ENCODE measurements at regions not wholly inside any gene's neighbourhood (a gene's known extent, or its start where the extent isn't known, plus 50 kb on each side); places are given as distances from the start of the nearest gene placed in this dataset.

DNA sequence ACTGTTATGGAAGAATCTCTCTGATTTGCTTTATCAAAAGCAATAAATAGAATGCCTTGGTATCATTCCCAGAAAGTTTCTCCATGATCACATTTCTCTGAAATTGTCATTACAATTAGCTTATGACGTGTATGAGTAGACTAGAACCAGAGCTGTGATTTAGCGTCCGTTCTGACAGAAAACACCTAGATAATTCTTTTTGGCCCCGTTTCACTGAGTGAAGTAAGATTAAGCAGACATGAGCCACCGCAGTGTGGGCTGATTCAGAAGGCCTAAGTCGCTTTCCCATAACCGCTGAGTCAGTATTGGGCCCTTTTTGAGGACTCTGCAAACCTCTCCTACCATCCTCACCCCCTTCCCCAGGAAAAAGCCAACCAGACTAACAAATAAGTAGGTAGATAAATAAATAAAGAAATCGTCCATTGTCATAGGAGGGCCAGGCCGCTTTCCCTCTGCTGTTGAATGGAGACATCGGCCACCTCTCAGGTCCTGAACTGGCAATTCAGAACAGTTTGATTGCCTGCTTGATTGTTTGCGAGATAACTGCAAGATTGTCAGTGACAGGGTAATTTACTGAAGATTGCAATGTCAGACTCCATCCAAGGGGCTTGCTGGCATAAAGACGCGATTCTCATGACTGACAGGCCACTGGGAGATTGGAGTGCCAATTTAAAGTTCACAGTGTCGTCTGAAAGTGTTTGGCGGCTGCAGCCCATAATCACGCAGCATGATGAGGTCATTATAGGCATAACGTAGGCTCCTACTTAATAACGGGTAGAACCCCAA is 105.0 kb upstream of the WWC1 start:
- Histone ChIP-seq H3K4me1 (ENCODE audit: control insufficient read depth, low read depth, low read length) (no peaks in the 10 kb centered on the region), H3K4me3 (ENCODE audit: low read length) (no peak overlapping the region), H3K27ac (ENCODE audit: low read length) (no peak overlapping the region), H3K27me3 (ENCODE audit: control insufficient read depth, insufficient read depth, low read length) (no peaks in the 10 kb centered on the region), H3K9me3 (ENCODE audit: control insufficient read depth, low read depth, low read length) (no peaks in the 10 kb centered on the region), H3K9ac (ENCODE audit: low read length) (no peak overlapping the region), H3K36me3 (ENCODE audit: control insufficient read depth, low read depth, low read length) (no peaks in the 10 kb centered on the region)

DNA sequence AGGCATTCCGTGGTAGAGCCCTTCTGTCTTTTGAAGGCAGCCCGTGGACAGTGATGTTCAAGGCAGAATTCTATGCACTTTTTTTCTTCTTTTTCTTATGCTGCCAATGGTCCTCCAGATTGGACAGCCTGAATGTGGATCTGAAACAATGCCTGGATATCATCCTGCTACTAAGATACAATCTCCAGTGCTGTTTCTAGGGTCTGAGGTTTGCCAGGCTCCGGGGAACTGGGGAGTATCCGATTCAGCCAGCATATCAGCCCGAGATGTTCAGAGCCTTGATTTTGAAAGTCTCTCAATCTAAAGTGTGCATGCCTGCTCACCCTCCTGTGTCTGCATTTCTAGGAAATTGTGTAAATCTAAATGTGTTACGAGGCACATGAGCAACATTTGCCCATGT is 103.8 kb upstream of the WWC1 start:
- no peaks in the 10 kb centered on the region for H3K4me1 ChIP-seq (ENCODE audit: control insufficient read depth, low read depth, low read length)
- no peak overlapping the region for H3K4me3 ChIP-seq (ENCODE audit: low read length)
- no peaks in the 10 kb centered on the region for H3K9me3 ChIP-seq (ENCODE audit: control insufficient read depth, low read depth, low read length)
- no peak overlapping the region for H3K9ac ChIP-seq (ENCODE audit: low read length)
- H3K36me3 ChIP-seq (ENCODE audit: control insufficient read depth, low read depth, low read length) = no peaks in the 10 kb centered on the region
- no peak overlapping the region for H3K27ac ChIP-seq (ENCODE audit: low read length)
- H3K27me3 ChIP-seq (ENCODE audit: control insufficient read depth, insufficient read depth, low read length) = no peaks in the 10 kb centered on the region

DNA sequence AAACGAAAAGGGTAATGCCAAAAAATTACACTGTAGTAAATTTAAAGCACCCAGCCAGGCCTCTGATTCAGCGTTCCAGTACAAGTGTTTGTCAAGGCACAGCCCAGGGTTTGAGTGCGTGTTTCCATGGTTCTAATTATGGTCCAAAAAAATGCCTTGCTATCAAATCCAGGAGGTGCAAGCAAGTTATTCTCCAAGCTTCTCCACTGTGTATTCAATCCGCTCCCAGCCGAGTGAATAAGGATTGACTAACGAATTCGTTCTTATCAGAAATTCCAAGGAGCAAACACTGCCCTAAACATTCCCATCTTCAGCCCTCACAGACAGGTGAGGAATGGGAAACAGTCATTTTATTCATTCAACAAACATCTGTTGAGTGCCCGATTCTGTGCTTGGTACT is 103.3 kb upstream of the WWC1 start:
- Histone ChIP-seq H3K27me3 (ENCODE audit: control insufficient read depth, insufficient read depth, low read length) (no peaks in the 10 kb centered on the region), H3K36me3 (ENCODE audit: control insufficient read depth, low read depth, low read length) (no peaks in the 10 kb centered on the region), H3K9ac (ENCODE audit: low read length) (no peak overlapping the region), H3K27ac (ENCODE audit: low read length) (no peak overlapping the region), H3K9me3 (ENCODE audit: control insufficient read depth, low read depth, low read length) (no peaks in the 10 kb centered on the region), H3K4me3 (ENCODE audit: low read length) (no peak overlapping the region), H3K4me1 (ENCODE audit: control insufficient read depth, low read depth, low read length) (no peaks in the 10 kb centered on the region)

DNA sequence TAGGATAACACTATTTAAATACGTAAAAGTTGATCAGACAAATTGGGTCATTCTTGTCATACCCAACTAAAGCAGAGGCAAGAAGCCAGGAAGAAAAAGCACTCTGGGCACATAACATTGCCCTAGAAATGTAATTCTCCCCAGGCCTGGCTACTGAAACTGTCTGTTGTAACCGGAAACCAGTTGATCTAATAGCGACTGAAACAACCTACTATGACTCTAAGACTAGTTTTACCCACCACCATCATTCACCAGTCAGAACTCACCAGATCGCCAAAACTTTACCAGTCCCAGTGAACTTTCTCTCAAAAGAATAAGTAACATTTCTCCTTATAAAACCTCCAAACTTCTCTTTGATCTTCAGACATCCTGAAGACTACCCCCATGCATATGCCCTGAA is 99.3 kb upstream of the WWC1 start:
- no peak overlapping the region for H3K4me3 ChIP-seq (ENCODE audit: low read length)

DNA sequence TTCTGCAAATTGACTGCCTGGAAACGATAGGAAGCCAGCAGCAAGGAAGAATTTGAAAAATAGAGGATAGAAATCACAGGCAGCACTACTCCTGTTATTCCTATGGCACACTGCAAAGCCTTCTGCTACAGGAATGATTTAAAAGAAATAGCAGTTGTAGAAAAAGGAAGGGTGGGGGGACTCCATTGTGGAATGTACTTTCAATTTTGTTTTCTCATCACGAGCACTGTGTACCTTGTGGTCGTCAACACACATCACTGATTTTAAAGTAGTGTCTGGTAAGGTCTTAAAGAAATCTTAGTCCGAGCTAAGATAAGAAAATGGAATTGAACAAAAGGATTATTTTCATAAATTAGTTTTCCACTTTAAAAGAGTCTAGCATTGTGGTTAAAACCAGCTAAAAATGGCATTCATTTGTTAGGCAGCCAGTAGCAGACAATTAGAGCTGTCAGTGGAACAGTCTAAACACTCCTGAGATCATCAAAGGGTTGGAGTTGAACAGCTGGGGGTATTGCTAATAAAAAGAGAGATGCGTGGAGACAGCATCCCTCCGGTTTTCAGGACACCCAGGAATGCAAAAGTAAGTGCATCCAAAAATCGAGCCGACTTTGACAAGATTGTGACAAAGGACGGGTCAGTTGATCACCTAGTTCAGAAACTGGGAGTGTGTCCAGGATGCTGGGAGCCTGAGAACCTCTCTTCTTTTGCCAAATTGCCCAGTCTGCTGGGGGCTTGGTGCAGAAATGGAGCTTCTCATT is 97.8 kb upstream of the WWC1 start:
- Histone ChIP-seq H3K27me3 (ENCODE audit: control insufficient read depth, insufficient read depth, low read length) (no peaks in the 10 kb centered on the region), H3K27ac (ENCODE audit: low read length) (no peak overlapping the region), H3K9me3 (ENCODE audit: control insufficient read depth, low read depth, low read length) (no peaks in the 10 kb centered on the region), H3K36me3 (ENCODE audit: control insufficient read depth, low read depth, low read length) (no peaks in the 10 kb centered on the region), H3K4me1 (ENCODE audit: control insufficient read depth, low read depth, low read length) (no peaks in the 10 kb centered on the region), H3K4me3 (ENCODE audit: low read length) (no peak overlapping the region), H3K9ac (ENCODE audit: low read length) (no peak overlapping the region)

More for the DNA sequence above, 99.3 kb upstream of the WWC1 start:
- Histone ChIP-seq H3K27ac (ENCODE audit: low read length) (no peak overlapping the region), H3K9ac (ENCODE audit: low read length) (no peak overlapping the region), H3K27me3 (ENCODE audit: control insufficient read depth, insufficient read depth, low read length) (no peaks in the 10 kb centered on the region), H3K4me1 (ENCODE audit: control insufficient read depth, low read depth, low read length) (no peaks in the 10 kb centered on the region), H3K36me3 (ENCODE audit: control insufficient read depth, low read depth, low read length) (no peaks in the 10 kb centered on the region), H3K9me3 (ENCODE audit: control insufficient read depth, low read depth, low read length) (no peaks in the 10 kb centered on the region)

DNA sequence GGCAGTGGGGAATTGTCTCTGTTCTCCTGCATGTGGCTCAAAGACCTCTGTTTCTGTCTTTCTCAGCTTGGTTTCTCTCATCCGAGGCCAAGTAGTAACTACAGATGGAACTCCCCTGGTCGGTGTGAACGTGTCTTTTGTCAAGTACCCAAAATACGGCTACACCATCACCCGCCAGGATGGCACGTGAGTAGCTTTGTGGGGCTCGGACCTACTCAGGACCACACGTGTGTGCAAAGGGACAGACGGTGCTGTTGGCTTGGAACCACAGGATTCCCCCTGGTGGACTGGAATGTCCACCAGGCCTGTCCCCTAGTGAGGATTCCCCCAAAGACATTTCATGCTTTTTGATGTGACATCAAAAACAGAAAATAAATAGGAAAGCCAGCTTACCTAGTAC is 96.3 kb upstream of the WWC1 start:
- Histone ChIP-seq H3K36me3 (ENCODE audit: control insufficient read depth, low read depth, low read length) (no peaks in the 10 kb centered on the region), H3K27me3 (ENCODE audit: control insufficient read depth, insufficient read depth, low read length) (no peaks in the 10 kb centered on the region), H3K4me3 (ENCODE audit: low read length) (no peak overlapping the region), H3K4me1 (ENCODE audit: control insufficient read depth, low read depth, low read length) (no peaks in the 10 kb centered on the region), H3K9me3 (ENCODE audit: control insufficient read depth, low read depth, low read length) (no peaks in the 10 kb centered on the region), H3K9ac (ENCODE audit: low read length) (no peak overlapping the region), H3K27ac (ENCODE audit: low read length) (no peak overlapping the region)

DNA sequence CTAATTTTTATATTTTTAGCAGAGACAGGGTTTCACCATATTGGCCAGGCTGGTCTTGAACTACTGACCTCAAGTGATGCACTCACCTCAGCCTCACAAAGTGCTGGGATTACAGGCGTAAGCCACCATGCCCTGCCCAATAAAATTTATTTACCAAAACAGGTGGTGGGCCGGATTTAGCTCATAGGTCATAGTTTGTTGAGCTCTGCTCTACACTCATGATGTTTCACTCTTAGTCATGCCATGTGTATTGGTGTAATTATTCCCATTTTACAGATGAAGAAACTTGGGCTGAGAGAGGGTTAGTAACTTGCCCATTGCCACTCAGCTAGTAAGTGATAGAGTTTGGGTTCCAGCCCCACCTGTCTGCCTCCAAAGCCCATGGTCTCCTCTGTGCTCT is 93.1 kb upstream of the WWC1 start:
- Histone ChIP-seq H3K27ac (ENCODE audit: low read length) (no peak overlapping the region), H3K4me3 (ENCODE audit: low read length) (no peak overlapping the region), H3K36me3 (ENCODE audit: control insufficient read depth, low read depth, low read length) (no peaks in the 10 kb centered on the region), H3K27me3 (ENCODE audit: control insufficient read depth, insufficient read depth, low read length) (no peaks in the 10 kb centered on the region), H3K9me3 (ENCODE audit: control insufficient read depth, low read depth, low read length) (no peaks in the 10 kb centered on the region), H3K4me1 (ENCODE audit: control insufficient read depth, low read depth, low read length) (no peaks in the 10 kb centered on the region), H3K9ac (ENCODE audit: low read length) (no peak overlapping the region)

DNA sequence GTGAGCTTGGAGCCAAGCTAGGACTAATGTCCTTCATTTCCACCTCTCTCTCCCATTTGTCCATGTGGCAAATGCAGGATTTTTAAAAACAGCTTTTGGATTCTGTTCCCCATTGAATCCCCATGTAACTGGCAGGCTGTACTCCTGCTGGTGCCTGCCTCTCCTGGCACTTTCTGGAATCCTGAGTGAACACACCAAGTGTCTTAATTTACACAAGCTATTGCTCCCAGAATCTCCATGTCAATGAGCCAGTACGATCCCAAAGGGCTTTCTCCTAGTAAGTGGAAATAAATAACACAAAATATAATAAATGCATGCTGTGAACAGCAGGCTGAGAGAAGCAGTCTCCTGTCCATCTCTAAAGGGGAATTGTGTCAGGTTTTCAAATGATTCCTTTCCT is 88.4 kb upstream of the WWC1 start:
- H3K27me3 ChIP-seq (ENCODE audit: control insufficient read depth, insufficient read depth, low read length) = no peaks in the 10 kb centered on the region
- H3K27ac ChIP-seq (ENCODE audit: low read length) = no peak overlapping the region
- H3K9me3 ChIP-seq (ENCODE audit: control insufficient read depth, low read depth, low read length) = no peaks in the 10 kb centered on the region
- no peaks in the 10 kb centered on the region for H3K36me3 ChIP-seq (ENCODE audit: control insufficient read depth, low read depth, low read length)
- no peaks in the 10 kb centered on the region for H3K4me1 ChIP-seq (ENCODE audit: control insufficient read depth, low read depth, low read length)
- H3K4me3 ChIP-seq (ENCODE audit: low read length) = no peak overlapping the region
- no peak overlapping the region for H3K9ac ChIP-seq (ENCODE audit: low read length)

DNA sequence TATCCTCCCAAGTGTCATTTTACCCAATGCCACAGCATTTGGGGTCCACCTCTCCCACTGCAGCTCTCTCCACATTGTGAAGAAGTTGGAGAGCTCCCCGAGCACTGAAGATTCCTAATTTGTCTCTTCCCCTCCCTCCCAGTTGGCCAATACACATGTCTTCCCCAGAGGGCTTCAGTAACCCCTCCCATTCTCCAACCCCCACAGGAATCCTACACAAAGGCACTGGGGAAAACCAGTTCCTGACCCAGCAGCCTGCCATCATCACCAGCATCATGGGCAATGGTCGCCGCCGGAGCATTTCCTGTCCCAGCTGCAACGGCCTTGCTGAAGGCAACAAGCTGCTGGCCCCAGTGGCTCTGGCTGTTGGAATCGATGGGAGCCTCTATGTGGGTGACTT is 87.3 kb upstream of the WWC1 start:
- Histone ChIP-seq H3K27ac (ENCODE audit: low read length) (no peak overlapping the region), H3K4me3 (ENCODE audit: low read length) (no peak overlapping the region), H3K36me3 (ENCODE audit: control insufficient read depth, low read depth, low read length) (no peaks in the 10 kb centered on the region), H3K27me3 (ENCODE audit: control insufficient read depth, insufficient read depth, low read length) (no peaks in the 10 kb centered on the region), H3K9ac (ENCODE audit: low read length) (no peak overlapping the region), H3K4me1 (ENCODE audit: control insufficient read depth, low read depth, low read length) (no peaks in the 10 kb centered on the region), H3K9me3 (ENCODE audit: control insufficient read depth, low read depth, low read length) (no peaks in the 10 kb centered on the region)

DNA sequence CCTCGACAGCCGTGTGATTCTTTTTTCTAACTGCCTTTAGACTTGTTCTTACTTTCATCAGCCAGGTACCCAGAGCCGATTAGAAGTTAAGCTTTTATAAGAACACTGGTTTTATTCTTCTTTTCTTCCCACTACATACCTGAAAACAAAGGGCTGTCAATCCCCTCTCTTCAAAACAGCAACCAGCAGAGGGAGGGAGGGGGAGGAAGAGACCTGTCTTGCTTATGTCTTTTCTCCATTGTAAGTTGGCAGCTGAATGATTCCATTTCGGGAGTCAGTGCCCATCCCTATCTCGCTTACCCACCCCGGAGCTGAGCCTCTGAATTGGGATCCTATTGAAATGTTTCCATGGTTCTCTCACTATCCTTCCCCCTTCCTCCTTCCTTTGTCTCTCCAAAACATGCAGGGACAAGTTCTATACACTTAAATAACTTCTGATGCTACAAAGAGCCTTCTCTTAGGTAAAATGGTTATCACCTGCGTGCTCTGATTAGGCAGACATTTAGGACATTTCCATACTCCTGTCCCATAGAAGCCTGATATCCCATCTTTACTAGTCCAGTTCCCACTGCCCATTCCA is 83.9 kb upstream of the WWC1 start:
- no peaks in the 10 kb centered on the region for H3K36me3 ChIP-seq (ENCODE audit: control insufficient read depth, low read depth, low read length)
- H3K9me3 ChIP-seq (ENCODE audit: control insufficient read depth, low read depth, low read length) = no peaks in the 10 kb centered on the region
- no peak overlapping the region for H3K9ac ChIP-seq (ENCODE audit: low read length)
- H3K27me3 ChIP-seq (ENCODE audit: control insufficient read depth, insufficient read depth, low read length) = no peaks in the 10 kb centered on the region
- H3K4me3 ChIP-seq (ENCODE audit: low read length) = no peak overlapping the region
- H3K27ac ChIP-seq (ENCODE audit: low read length) = no peak overlapping the region
- no peaks in the 10 kb centered on the region for H3K4me1 ChIP-seq (ENCODE audit: control insufficient read depth, low read depth, low read length)

DNA sequence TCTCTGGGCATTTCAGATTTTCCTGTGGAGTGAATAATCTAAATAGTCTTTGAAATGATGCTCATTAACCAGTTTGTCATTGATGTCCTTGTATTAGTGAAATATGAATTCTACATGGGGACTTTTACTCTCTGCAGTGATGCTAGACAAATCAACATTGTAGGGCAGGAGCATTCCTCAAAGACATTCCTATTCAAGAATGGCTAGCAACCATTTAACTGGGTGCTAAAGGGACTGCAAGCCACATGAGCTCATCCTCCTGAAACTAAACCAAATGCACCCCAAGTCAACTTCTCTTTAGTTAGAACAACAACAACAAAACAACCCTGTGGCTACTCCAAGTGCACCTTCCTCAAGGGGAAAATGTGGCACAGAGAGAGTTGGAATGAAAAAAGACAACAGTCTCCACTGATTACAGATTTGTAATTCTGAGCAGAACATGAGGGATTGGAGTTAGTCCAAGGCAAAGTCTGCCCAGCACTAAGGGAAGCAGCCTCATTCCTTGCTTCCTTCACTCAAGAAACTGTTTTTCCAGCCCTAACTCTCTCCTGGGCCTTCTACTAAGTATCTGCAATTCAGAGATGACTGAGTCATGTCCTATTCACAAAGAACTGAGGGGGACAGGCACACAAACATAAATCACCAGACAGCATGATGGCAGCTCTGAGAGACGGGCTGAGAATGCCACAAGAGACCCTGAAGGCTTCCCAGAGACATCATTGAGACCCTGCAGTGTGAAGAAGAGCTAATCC is 82.0 kb upstream of the WWC1 start:
- no peak overlapping the region for H3K27ac ChIP-seq (ENCODE audit: low read length)
- H3K9ac ChIP-seq (ENCODE audit: low read length) = no peak overlapping the region
- H3K27me3 ChIP-seq (ENCODE audit: control insufficient read depth, insufficient read depth, low read length) = no peaks in the 10 kb centered on the region
- H3K9me3 ChIP-seq (ENCODE audit: control insufficient read depth, low read depth, low read length) = no peaks in the 10 kb centered on the region
- H3K4me3 ChIP-seq (ENCODE audit: low read length) = no peak overlapping the region
- H3K4me1 ChIP-seq (ENCODE audit: control insufficient read depth, low read depth, low read length) = no peaks in the 10 kb centered on the region
- no peaks in the 10 kb centered on the region for H3K36me3 ChIP-seq (ENCODE audit: control insufficient read depth, low read depth, low read length)
